ENCODE measurements at regions not wholly inside any gene's neighbourhood (a gene's known extent, or its start where the extent isn't known, plus 50 kb on each side); places are given as distances from the start of the nearest gene placed in this dataset.
"Not testable (repeated sequence)": the region's sequence is repeated elsewhere in the genome, so short reads cannot be mapped to it uniquely, and the experiment has no call there.

DNA sequence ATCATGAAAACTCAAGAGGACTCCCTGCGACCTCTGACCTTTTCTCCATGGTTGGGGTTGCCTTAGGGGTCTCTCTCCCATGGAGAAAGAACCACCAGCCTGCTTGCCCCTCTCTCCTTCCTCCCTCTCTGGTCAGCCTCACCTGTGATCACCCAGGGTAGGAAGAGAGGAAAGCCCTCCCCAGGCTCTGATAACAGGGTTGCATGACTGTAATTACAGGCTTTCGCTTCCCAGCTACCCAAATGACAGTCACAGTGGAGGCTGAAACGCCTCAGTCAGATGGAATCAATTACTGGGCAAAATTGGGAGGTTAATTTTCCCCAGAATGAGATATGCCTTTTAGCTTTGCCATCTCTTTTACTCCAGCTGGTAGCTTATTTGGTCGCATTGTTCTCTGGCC is 265.8 kb upstream of the SOX9 start:
- no peak overlapping the region for H3K4me3 ChIP-seq (ENCODE audit: low read depth, low read length)
- no peak for DNase-seq (ENCODE audit: low read depth)

- DNase-seq (ENCODE audit: low read depth), result no peak
- H3K4me3 ChIP-seq (ENCODE audit: low read depth, low read length), result no peak overlapping the region
These were observed 256.1 kb upstream of the SOX9 start for GRCh38 chr17:71864755-71865154.

GRCh38 chr17:71866095-71866494 is 254.7 kb upstream of the SOX9 start:
- no peak for DNase-seq (ENCODE audit: low read depth)
- no peak overlapping the region for H3K4me3 ChIP-seq (ENCODE audit: low read depth, low read length)

GRCh38 chr17:71869293-71869692 is 251.5 kb upstream of the SOX9 start:
- DNase-seq (ENCODE audit: low read depth), result no peak
- H3K4me3 ChIP-seq (ENCODE audit: low read depth, low read length), result no peak overlapping the region

GRCh38 chr17:71869841-71870545 is 250.8 kb upstream of the SOX9 start:
- no peak for DNase-seq (ENCODE audit: low read depth)
- no peak overlapping the region for H3K4me3 ChIP-seq (ENCODE audit: low read depth, low read length)

DNA sequence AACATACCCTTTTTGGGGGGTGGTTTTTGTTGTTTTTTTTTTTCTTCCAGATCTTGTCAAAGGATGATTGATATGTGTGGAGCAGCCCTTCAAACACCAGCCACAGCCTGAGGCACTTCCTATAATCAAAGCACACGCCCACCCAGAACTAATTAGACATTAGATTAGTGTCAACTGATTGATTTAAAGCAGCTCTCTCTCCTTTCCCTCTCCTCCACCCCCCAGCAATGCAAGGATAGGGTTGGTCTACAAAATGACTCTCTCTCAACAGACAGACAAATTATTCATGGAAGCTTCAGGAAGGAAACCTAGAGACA is 250.3 kb upstream of the SOX9 start:
- no peak overlapping the region for H3K4me3 ChIP-seq (ENCODE audit: low read depth, low read length)
- no peak for DNase-seq (ENCODE audit: low read depth)

- no peak overlapping the region for H3K4me3 ChIP-seq (ENCODE audit: low read depth, low read length)
- DNase-seq (ENCODE audit: low read depth), result no peak
These were observed 247.9 kb upstream of the SOX9 start for GRCh38 chr17:71872843-71873485.

GRCh38 chr17:71874773-71875172 is 246.0 kb upstream of the SOX9 start:
- DNase-seq (ENCODE audit: low read depth); H3K4me3 ChIP-seq (ENCODE audit: low read depth, low read length): not testable (repeated sequence)

DNA sequence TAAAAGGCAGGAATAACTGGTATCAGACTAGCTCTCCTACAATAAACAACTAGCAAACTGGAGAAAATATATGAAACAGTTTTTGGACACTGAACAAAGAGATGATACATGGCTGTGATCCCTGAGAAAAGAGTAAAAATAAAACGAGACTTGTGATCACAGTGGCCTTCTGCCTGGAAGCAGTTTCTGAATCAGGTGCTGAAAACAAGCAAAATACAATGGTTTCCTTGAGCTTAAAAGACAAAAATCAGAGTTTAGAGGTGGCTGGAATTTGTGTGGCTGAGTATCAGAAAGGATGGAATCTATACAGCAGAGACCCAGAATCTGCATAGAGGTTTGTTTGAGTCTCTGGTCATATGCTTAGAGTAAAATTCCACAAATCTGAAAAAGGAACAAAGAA is 242.5 kb upstream of the SOX9 start:
- no peak for DNase-seq (ENCODE audit: low read depth)
- no peak overlapping the region for H3K4me3 ChIP-seq (ENCODE audit: low read depth, low read length)

GRCh38 chr17:71878998-71879397 is 241.8 kb upstream of the SOX9 start:
- H3K4me3 ChIP-seq (ENCODE audit: low read depth, low read length), result no peak overlapping the region
- no peak for DNase-seq (ENCODE audit: low read depth)

DNA sequence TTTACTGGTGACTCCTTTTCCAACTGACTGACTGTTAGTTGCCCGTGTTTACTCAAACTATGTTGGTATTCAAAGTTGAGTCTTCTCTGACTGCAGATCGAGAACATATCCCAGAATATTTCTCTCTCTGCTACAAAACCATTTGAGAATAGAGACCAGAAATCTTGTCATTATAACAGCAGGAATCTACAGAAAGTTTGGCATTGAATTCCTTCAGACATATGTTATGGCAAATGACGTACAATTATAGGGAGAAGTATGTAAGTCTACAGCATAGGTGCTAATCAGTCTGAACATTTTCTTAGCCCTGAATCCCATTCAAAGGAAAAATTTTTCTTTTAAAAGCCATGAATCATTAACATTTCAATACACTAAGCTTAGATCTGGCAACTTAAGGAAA is 239.8 kb upstream of the SOX9 start:
- DNase-seq (ENCODE audit: low read depth), result no peak
- no peak overlapping the region for H3K4me3 ChIP-seq (ENCODE audit: low read depth, low read length)

GRCh38 chr17:71881581-71881980 is 239.2 kb upstream of the SOX9 start:
- no peak for DNase-seq (ENCODE audit: low read depth)
- no peak overlapping the region for H3K4me3 ChIP-seq (ENCODE audit: low read depth, low read length)

- DNase-seq (ENCODE audit: low read depth), result no peak
These were observed 237.6 kb upstream of the SOX9 start for GRCh38 chr17:71883258-71883657.

DNA sequence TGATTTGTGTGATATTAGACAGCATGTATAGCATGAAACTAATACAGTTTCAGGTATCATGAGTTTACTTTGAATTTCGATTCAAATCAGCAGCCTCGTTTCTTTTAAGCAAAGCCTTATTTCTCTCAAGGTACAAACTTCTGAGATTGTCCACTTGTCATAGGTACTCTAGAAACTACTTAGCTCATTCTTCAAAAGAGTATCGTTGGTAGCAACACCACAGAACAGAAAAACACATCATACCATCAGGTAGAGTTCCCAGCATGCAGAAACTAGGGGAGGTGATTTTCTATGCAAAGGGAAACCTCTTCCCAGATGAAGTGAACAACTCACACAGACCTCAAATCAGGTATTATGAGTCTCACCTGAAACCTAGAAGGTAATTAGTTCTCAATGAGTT is 237.0 kb upstream of the SOX9 start:
- DNase-seq (ENCODE audit: low read depth), result no peak

More at GRCh38 chr17:71883258-71883657, 237.6 kb upstream of the SOX9 start:
- no peak overlapping the region for H3K4me3 ChIP-seq (ENCODE audit: low read depth, low read length)

GRCh38 chr17:71885662-71886061 is 235.2 kb upstream of the SOX9 start:
- H3K4me3 ChIP-seq (ENCODE audit: low read depth, low read length), result no peak overlapping the region
- DNase-seq (ENCODE audit: low read depth), result no peak

More for the DNA sequence above, 237.0 kb upstream of the SOX9 start:
- no peak overlapping the region for H3K4me3 ChIP-seq (ENCODE audit: low read depth, low read length)

DNA sequence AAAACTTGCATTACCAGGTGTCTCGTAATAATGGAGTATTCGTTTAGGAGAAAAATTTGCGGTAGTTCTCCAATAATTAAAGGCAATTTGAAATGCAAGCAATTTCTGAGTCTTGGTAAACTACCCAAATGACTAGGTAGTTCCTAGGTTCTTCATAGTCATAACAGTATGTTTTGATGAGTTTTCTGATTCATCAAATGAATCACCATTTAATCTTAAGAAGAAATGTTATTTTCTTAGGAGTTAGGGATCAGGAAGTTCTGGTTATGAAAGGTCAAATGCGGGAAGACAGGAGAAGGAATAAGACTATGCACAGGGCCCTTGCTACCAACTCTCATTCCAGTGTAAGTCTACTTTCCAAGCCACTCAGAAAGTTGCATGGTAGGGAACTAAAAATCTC is 221.5 kb upstream of the SOX9 start:
- H3K4me3 ChIP-seq (ENCODE audit: low read depth, low read length), result no peak overlapping the region
- peak; percentile 21 for DNase-seq (ENCODE audit: low read depth)

- peak; percentile 36 for DNase-seq (ENCODE audit: low read depth)
- H3K4me3 ChIP-seq (ENCODE audit: low read depth, low read length), result no peak overlapping the region
These were observed 220.1 kb upstream of the SOX9 start for GRCh38 chr17:71900621-71901229.

DNA sequence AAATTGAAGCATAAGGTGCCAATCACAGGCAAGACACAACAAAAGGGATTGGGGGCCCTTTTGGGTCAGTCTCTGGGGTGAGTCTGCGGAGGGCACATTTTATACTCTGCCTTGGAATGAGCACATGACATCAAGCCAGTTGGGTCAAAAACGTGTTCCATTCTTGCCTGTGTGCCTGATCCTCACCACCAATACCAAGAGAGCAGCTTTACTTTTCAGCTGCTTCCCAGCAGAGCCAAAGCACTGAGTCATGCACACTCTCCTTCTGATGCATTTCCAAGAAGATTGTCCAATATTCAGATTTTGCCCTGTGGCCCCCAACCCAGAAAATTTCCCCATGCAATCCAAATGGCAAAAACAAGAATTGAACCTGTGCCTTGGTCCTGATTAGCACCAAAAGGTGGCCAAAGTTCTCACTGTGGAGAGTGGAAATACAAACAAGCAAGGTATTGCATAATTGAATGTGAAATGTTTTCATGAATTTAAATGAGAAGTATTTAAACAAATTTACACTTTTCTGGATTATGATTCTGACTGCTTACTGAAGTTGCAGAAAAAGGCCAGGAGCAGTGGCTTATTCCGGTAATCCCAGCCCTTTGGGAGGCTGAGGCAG is 217.8 kb upstream of the SOX9 start:
- H3K4me3 ChIP-seq (ENCODE audit: low read depth, low read length), result no peak overlapping the region
- peak; percentile 25 for DNase-seq (ENCODE audit: low read depth)

DNA sequence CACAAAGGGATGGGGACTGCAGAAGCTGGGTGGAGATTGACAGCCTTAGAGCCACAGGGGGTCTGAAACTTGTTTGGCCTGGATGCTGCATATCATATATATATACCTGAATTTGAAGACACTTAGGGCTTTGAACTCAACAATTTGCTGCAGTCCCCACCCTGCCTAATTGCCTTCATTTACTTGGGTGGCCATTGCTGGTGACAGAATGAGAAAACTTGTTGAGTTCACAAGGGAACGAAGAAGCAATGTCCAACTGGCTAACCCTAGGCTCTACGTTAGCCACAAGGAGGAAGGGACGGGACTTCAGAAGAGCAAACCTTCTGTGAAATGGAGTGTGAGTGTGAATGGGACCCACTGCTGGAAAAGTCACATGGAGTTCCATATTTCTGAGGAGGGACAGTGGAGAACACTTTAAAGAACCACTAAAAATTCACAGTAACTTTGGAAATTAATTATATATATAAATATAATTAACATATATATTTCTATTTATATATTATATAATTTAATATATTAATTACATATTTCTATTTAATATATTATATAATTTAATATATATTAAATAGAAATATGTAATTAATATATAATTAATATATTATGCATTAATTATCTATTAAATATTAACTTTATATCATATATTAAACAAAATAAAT is 215.3 kb upstream of the SOX9 start:
- DNase-seq (ENCODE audit: low read depth), result no peak
- no peak overlapping the region for H3K4me3 ChIP-seq (ENCODE audit: low read depth, low read length)

- DNase-seq (ENCODE audit: low read depth), result no peak
- H3K4me3 ChIP-seq (ENCODE audit: low read depth, low read length), result no peak overlapping the region
These were observed 211.7 kb upstream of the SOX9 start for GRCh38 chr17:71909155-71909554.

Measured in skeletal muscle cell (primary cell).